ENCODE measurements at regions not wholly inside any gene's neighbourhood (a gene's known extent, or its start where the extent isn't known, plus 50 kb on each side); places are given as distances from the start of the nearest gene placed in this dataset.

GRCh38 chr12:59938190-59938962 is 342.5 kb downstream of the SLC16A7 start:
- Histone ChIP-seq H3K4me2 (ENCODE audit: insufficient read depth, low read length) (no peak overlapping the region), H3K4me1 (replicated peaks in 1 of 2; ENCODE audit: control insufficient read depth in 2 of 2, insufficient read depth in 2 of 2, low read length in 2 of 2) (no peaks in the 10 kb centered on the region), H3K9me1 (ENCODE audit: control insufficient read depth, insufficient read depth, low read length) (no peaks in the 10 kb centered on the region), H3K79me2 (ENCODE audit: control insufficient read depth, insufficient read depth, low read length) (no peaks in the 10 kb centered on the region), H3K4me3 (no peak overlapping the region), H3K27me3 (ENCODE audit: control insufficient read depth in 2 of 2, insufficient read depth in 2 of 2, low read length in 2 of 2) (no peaks in the 10 kb centered on the region), H3K27ac (ENCODE audit: extremely low read depth, low read depth, low read length) (no peak overlapping the region), H4K20me1 (replicated peaks; ENCODE audit: control insufficient read depth, insufficient read depth, low read length) (no peaks in the 10 kb centered on the region), H2AFZ (ENCODE audit: low read depth, low read length) (no peak overlapping the region), H3K9me3 (replicated peaks; ENCODE audit: control insufficient read depth, insufficient read depth, low read depth, low read length) (peaks cover 2% of the 10 kb centered on the region; the same call in 1 of the 2 replicates), H3K36me3 (ENCODE audit: control insufficient read depth, insufficient read depth, low read length) (no peaks in the 10 kb centered on the region), H3K9ac (ENCODE audit: insufficient read depth in 1 of 2, low read depth in 2 of 2, low read length in 2 of 2) (no peak overlapping the region)
- intact Hi-C loops (cut with micrococcal nuclease) (no loop called here), in situ Hi-C loops (cut with MboI) (no loop called here)
- POLR2A ChIA-PET = no interaction called here
- WGBS (ENCODE audit: insufficient coverage, low coverage, missing lambda C conversion rate) = 0% methylated on average over 8 of the region's 8 CpGs
- FAIRE-seq = no peak
- no peak for ATAC-seq
- CTCF ChIA-PET (ENCODE audit: low intra/inter-chr PET ratio) = no interaction called here
- BruUV-seq (replicated peaks) = no TSS peak
- no peak for DNase-seq (ENCODE audit: extremely low read depth in 1 of 4, low spot score in 3 of 4)
- no peak for TF ChIP-seq XRCC3 (IDR thresholded peaks at IDR 0.05)
- no peak for TF ChIP-seq TCF7L2 (IDR thresholded peaks at IDR 0.05; ENCODE audit: low read depth, low read length)
- TF ChIP-seq, protein P1, sequence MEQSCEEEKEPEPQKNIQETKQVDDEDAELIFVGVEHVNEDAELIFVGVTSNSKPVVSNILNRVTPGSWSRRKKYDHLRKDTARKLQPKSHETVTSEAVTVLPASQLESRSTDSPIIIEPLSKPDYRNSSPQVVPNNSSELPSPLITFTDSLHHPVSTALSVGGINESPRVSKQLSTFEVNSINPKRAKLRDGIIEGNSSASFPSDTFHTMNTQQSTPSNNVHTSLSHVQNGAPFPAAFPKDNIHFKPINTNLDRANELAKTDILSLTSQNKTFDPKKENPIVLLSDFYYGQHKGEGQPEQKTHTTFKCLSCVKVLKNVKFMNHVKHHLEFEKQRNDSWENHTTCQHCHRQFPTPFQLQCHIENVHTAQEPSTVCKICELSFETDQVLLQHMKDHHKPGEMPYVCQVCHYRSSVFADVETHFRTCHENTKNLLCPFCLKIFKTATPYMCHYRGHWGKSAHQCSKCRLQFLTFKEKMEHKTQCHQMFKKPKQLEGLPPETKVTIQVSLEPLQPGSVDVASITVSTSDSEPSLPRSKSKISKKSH (CRISPR knock-in tag; IDR thresholded peaks at IDR 0.05) = no peak
- TF ChIP-seq CCNT2 (IDR thresholded peaks at IDR 0.05; ENCODE audit: borderline replicate concordance, extremely low read depth, insufficient read length, low read depth, low read length) = no peak
- no peak for TF ChIP-seq BACH1 (tag; IDR thresholded peaks at IDR 0.05)
- no peak for TF ChIP-seq HNRNPL (IDR thresholded peaks at IDR 0.05; ENCODE audit: low read depth, low read length)
- no peak for TF ChIP-seq ZNF644 (tag; IDR thresholded peaks at IDR 0.05; ENCODE audit: low read depth)
- no peak for TF ChIP-seq CHD4 (IDR thresholded peaks at IDR 0.05; ENCODE audit: insufficient read depth, insufficient replicate concordance, low read depth, low read length, poor library complexity, severe bottlenecking)
- no peak for TF ChIP-seq ZBTB1 (CRISPR knock-in tag; IDR thresholded peaks at IDR 0.05; ENCODE audit: borderline replicate concordance, low read depth)

All from K562 (cell line).